HG02970 (cell line): ENCODE measurements at regions not wholly inside any gene's neighbourhood (a gene's known extent, or its start where the extent isn't known, plus 50 kb on each side); places are given as distances from the start of the nearest gene placed in this dataset.
"Not testable (repeated sequence)": the region's sequence is repeated elsewhere in the genome, so short reads cannot be mapped to it uniquely, and the experiment has no call there.

Experiments used
- ATAC-seq: cut with Tn5 transposase; IDR thresholded peaks from one replicate; pipeline ENCODE4 v1.9.1; 2021; ENCODE audit warnings: mild to moderate bottlenecking, moderate library complexity, moderate number of reproducible peaks; ENCODE audit not compliant: unreplicated experiment, low FRiP score

- no peak for ATAC-seq
These were observed 88.6 kb downstream of the MRPL14 start for GRCh38 chr6:44038543-44039065.

- no peak for ATAC-seq
These were observed 89.3 kb downstream of the MRPL14 start for GRCh38 chr6:44037847-44038542.

- not testable (repeated sequence) for ATAC-seq
These were observed 90.0 kb downstream of the MRPL14 start for GRCh38 chr6:44037276-44037675.

- ATAC-seq = no peak
These were observed 90.6 kb downstream of the MRPL14 start for GRCh38 chr6:44036699-44037101.

GRCh38 chr6:44036196-44036595, 91.1 kb downstream of the MRPL14 start:
- ATAC-seq = no peak

GRCh38 chr6:44035621-44036020, 91.6 kb downstream of the MRPL14 start:
- no peak for ATAC-seq

- no peak for ATAC-seq
These were observed 92.3 kb downstream of the MRPL14 start for GRCh38 chr6:44034931-44035345.

GRCh38 chr6:44034391-44034861, 92.8 kb downstream of the MRPL14 start:
- ATAC-seq = no peak

- no peak for ATAC-seq
These were observed 96.3 kb downstream of the MRPL14 start for GRCh38 chr6:44030812-44031454.

- no peak for ATAC-seq
These were observed 97.6 kb downstream of the MRPL14 start for GRCh38 chr6:44029444-44030185.

- ATAC-seq = no peak
These were observed 98.4 kb downstream of the MRPL14 start for GRCh38 chr6:44028789-44029310.

- ATAC-seq = no peak
These were observed 102.0 kb downstream of the MRPL14 start for GRCh38 chr6:44025226-44025625.

GRCh38 chr6:44024574-44025219, 102.6 kb downstream of the MRPL14 start:
- no peak for ATAC-seq

GRCh38 chr6:44023586-44024454, 103.4 kb downstream of the MRPL14 start:
- ATAC-seq = no peak

- ATAC-seq = no peak
These were observed 104.4 kb downstream of the MRPL14 start for GRCh38 chr6:44022671-44023352.

- ATAC-seq = no peak
These were observed 105.0 kb downstream of the MRPL14 start for GRCh38 chr6:44022296-44022661.

- ATAC-seq = no peak
These were observed 105.5 kb downstream of the MRPL14 start for GRCh38 chr6:44021589-44022295.

- no peak for ATAC-seq
These were observed 106.4 kb downstream of the MRPL14 start for GRCh38 chr6:44020664-44021425.
